Body of pancreas (tissue), 4 donors: ENCODE measurements at regions not wholly inside any gene's neighbourhood (a gene's known extent, or its start where the extent isn't known, plus 50 kb on each side); places are given as distances from the start of the nearest gene placed in this dataset.

Experiments used
- POLR2A ChIP-seq, 3 donors: fragments of 450-650 bp; IDR thresholded peaks; one replicate each; pipeline ENCODE4 v1.6.1; 2016; ENCODE audit warnings: antibody characterized with exemption in 3 of 3, mild to moderate bottlenecking in 2 of 3
- TF ChIP-seq, protein P1 (sequence below), 7 experiments: fragments of 450-650 bp in 4 of 7; fragments of 200-600 bp in 3 of 7; sonication (generic) in 3 of 7; IDR thresholded peaks; one replicate each; pipeline ENCODE4 v1.5.1; 2016 to 2019; ENCODE audit warnings: antibody characterized with exemption in 7 of 7

DNA sequence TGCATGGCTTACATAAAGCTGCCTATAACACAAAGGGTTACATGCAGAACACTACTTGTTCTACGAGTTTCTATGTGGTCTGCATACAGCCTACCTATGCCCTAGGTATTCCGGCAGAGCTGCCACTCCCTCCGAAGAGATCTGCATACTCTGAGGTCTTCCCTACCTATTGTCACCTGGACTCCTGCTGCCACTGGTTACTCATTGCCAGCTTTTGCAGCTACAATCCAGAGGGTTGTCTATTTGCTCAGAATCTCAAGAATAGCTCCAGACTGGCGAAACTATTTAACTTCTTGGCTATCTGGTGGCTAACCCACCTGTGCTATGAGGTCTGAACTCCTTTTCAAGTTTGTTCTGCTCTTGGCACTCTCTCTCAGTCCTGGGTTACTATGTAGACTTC, 323.3 kb downstream of the BMP2 start:
- TF ChIP-seq, protein P1, sequence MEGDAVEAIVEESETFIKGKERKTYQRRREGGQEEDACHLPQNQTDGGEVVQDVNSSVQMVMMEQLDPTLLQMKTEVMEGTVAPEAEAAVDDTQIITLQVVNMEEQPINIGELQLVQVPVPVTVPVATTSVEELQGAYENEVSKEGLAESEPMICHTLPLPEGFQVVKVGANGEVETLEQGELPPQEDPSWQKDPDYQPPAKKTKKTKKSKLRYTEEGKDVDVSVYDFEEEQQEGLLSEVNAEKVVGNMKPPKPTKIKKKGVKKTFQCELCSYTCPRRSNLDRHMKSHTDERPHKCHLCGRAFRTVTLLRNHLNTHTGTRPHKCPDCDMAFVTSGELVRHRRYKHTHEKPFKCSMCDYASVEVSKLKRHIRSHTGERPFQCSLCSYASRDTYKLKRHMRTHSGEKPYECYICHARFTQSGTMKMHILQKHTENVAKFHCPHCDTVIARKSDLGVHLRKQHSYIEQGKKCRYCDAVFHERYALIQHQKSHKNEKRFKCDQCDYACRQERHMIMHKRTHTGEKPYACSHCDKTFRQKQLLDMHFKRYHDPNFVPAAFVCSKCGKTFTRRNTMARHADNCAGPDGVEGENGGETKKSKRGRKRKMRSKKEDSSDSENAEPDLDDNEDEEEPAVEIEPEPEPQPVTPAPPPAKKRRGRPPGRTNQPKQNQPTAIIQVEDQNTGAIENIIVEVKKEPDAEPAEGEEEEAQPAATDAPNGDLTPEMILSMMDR (IDR thresholded peaks at IDR 0.05) = no peak
- no peak for TF ChIP-seq POLR2A (IDR thresholded peaks at IDR 0.05)
